Upper lobe of left lung (tissue), 4 donors: ENCODE measurements at regions not wholly inside any gene's neighbourhood (a gene's known extent, or its start where the extent isn't known, plus 50 kb on each side); places are given as distances from the start of the nearest gene placed in this dataset.

Experiments used
- EP300 ChIP-seq, 4 donors: sonication (generic); formaldehyde crosslinking; IDR thresholded peaks; one replicate each; pipeline ENCODE4 v1.5.1; 2017; ENCODE audit warnings: antibody characterized with exemption in 4 of 4, control low read depth in 2 of 4
- POLR2A ChIP-seq, 4 donors: fragments of 450-650 bp; IDR thresholded peaks; one replicate each; pipeline ENCODE4 v1.5.1; 2016 to 2017; ENCODE audit warnings: antibody characterized with exemption in 4 of 4, mild to moderate bottlenecking in 2 of 4
- POLR2AphosphoS5 ChIP-seq, 2 donors: sonication (generic); formaldehyde crosslinking; IDR thresholded peaks; one replicate each; pipeline ENCODE4 v1.5.1; 2017; ENCODE audit warnings: antibody characterized with exemption in 2 of 2
- TF ChIP-seq, protein P1 (sequence below), 6 experiments: fragments of 450-650 bp in 4 of 6; fragments of 200-600 bp in 2 of 6; sonication (generic) in 2 of 6; IDR thresholded peaks; one replicate each; pipeline ENCODE4 v1.5.1; 2016 to 2019; ENCODE audit warnings: antibody characterized with exemption in 6 of 6

DNA sequence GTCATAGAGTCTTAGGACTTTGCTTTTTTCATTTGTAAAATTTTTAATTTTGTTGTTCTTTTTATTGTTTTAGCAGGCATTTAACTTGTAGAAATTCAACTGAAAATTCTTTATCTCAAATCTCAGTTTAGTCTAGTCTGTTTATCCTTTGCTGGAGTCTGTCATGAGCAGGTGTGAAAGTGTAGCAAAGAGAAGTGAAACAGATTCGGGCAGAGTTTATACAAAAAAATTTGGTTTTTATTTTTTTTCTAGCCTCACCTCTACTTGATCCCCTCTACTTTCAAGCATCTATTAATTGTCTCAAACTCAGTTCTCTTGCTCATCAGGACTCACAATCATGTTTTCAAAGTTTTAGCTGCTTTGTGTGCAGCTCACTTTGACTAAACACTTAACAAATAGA, 655.2 kb downstream of the HDGFL1 start:
- TF ChIP-seq, protein P1, sequence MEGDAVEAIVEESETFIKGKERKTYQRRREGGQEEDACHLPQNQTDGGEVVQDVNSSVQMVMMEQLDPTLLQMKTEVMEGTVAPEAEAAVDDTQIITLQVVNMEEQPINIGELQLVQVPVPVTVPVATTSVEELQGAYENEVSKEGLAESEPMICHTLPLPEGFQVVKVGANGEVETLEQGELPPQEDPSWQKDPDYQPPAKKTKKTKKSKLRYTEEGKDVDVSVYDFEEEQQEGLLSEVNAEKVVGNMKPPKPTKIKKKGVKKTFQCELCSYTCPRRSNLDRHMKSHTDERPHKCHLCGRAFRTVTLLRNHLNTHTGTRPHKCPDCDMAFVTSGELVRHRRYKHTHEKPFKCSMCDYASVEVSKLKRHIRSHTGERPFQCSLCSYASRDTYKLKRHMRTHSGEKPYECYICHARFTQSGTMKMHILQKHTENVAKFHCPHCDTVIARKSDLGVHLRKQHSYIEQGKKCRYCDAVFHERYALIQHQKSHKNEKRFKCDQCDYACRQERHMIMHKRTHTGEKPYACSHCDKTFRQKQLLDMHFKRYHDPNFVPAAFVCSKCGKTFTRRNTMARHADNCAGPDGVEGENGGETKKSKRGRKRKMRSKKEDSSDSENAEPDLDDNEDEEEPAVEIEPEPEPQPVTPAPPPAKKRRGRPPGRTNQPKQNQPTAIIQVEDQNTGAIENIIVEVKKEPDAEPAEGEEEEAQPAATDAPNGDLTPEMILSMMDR (IDR thresholded peaks at IDR 0.05), result no peak
- TF ChIP-seq EP300 (IDR thresholded peaks at IDR 0.05), result no peak
- no peak for TF ChIP-seq POLR2AphosphoS5 (IDR thresholded peaks at IDR 0.05)
- TF ChIP-seq POLR2A (IDR thresholded peaks at IDR 0.05), result no peak
